Neural cell (in vitro differentiated cells): ENCODE measurements at regions not wholly inside any gene's neighbourhood (a gene's known extent, or its start where the extent isn't known, plus 50 kb on each side); places are given as distances from the start of the nearest gene placed in this dataset.

Source experiments
- H2AFZ ChIP-seq: fragments of 200-600, 300-800 bp; sonication (generic), shearing (Covaris generic); 2 replicates; pipeline ENCODE4 v1.6.0; 2014; ENCODE audit warnings: low read depth, mild to moderate bottlenecking, antibody characterized with exemption, low read length, moderate library complexity
- H3F3A ChIP-seq: fragments of 200-600 bp; shearing (Covaris generic); 2 replicates; pipeline ENCODE4 v1.6.1; 2016; ENCODE audit warnings: mild to moderate bottlenecking, moderate library complexity, mixed read lengths, antibody characterized with exemption, low read length; ENCODE audit not compliant: insufficient read depth, poor library complexity, severe bottlenecking
- H3K27ac ChIP-seq: fragments of 200-600, 300-800 bp; sonication (generic), shearing (Covaris generic); 2 replicates; pipeline ENCODE4 v1.5.1; 2014; ENCODE audit warnings: mild to moderate bottlenecking, low read length, moderate library complexity
- H3K27me3 ChIP-seq: fragments of 300-800, 200-600 bp; sonication (generic), shearing (Covaris generic); 2 replicates; pipeline ENCODE4 v1.6.0; 2014; ENCODE audit warnings: mild to moderate bottlenecking, low read depth, low read length, moderate library complexity; ENCODE audit not compliant: insufficient read depth
- H3K36me3 ChIP-seq: fragments of 300-800, 200-600 bp; sonication (generic), shearing (Covaris generic); 2 replicates; pipeline ENCODE4 v1.5.1; 2014; ENCODE audit warnings: mild to moderate bottlenecking, antibody characterized with exemption, low read length, moderate library complexity; ENCODE audit not compliant: insufficient read depth
- H3K4me2 ChIP-seq: fragments of 300-800, 200-600 bp; sonication (generic), shearing (Covaris generic); 2 replicates; pipeline ENCODE4 v1.6.0; 2014; ENCODE audit warnings: mild to moderate bottlenecking, low read length
- H3K4me3 ChIP-seq: fragments of 300-800, 200-600 bp; sonication (generic), shearing (Covaris generic); 2 replicates; pipeline ENCODE4 v1.5.1; 2014; ENCODE audit warnings: mild to moderate bottlenecking, low read length, moderate library complexity
- H3K79me2 ChIP-seq: fragments of 200-600 bp; shearing (Covaris generic); replicated peaks from 2 replicates; pipeline ENCODE4 v1.6.0; 2014; ENCODE audit warnings: mild to moderate bottlenecking, low read length, moderate library complexity; ENCODE audit not compliant: insufficient read depth
- H3K9ac ChIP-seq: fragments of 300-800, 200-600 bp; sonication (generic), shearing (Covaris generic); 2 replicates; pipeline ENCODE4 v1.6.1; 2016; ENCODE audit warnings: mild to moderate bottlenecking, low read length, mixed read lengths
- H3K9me2 ChIP-seq: fragments of 200-600 bp; shearing (Covaris generic); 2 replicates; pipeline ENCODE4 v1.6.1; 2016; ENCODE audit warnings: mild to moderate bottlenecking, low read length, mixed read lengths; ENCODE audit not compliant: insufficient read depth
- H3K9me3 ChIP-seq: fragments of 200-600, 300-800 bp; sonication (generic), shearing (Covaris generic); 2 replicates; pipeline ENCODE4 v1.6.1; 2016; ENCODE audit warnings: mild to moderate bottlenecking, mixed run types, low read length, moderate library complexity, mixed read lengths
- H4K20me1 ChIP-seq: fragments of 200-600 bp; shearing (Covaris generic); 2 replicates; pipeline ENCODE4 v1.6.1; 2016; ENCODE audit warnings: mild to moderate bottlenecking, mixed run types; ENCODE audit not compliant: insufficient read depth
- CTCF ChIP-seq: fragments of 450-650 bp; IDR thresholded peaks from 2 replicates; pipeline ENCODE4 v1.5.1; 2014; ENCODE audit warnings: antibody characterized with exemption, mild to moderate bottlenecking, moderate library complexity; ENCODE audit not compliant: poor library complexity, severe bottlenecking
- EP300 ChIP-seq: fragments of 450-650 bp; conservative IDR thresholded peaks from 2 replicates; pipeline ENCODE4 v1.6.1; 2014; ENCODE audit warnings: antibody characterized with exemption, mild to moderate bottlenecking, moderate library complexity; ENCODE audit not compliant: poor library complexity, severe bottlenecking
- EZH2 ChIP-seq: fragments of 200-600, 300-800 bp; shearing (Covaris generic), sonication (generic); IDR thresholded peaks from 2 replicates; pipeline ENCODE4 v1.6.1; 2014; ENCODE audit warnings: antibody characterized with exemption, low read length, borderline replicate concordance, mild to moderate bottlenecking; ENCODE audit not compliant: insufficient read depth, poor library complexity, severe bottlenecking
- MXI1 ChIP-seq: fragments of 450-650 bp; conservative IDR thresholded peaks from 2 replicates; pipeline ENCODE4 v1.6.1; 2014; ENCODE audit warnings: antibody characterized with exemption, mild to moderate bottlenecking; ENCODE audit not compliant: poor library complexity, severe bottlenecking
- POLR2AphosphoS5 ChIP-seq: IDR thresholded peaks from 2 replicates; pipeline ENCODE4 v1.6.1; 2012
- RAD21 ChIP-seq: fragments of 450-650 bp; conservative IDR thresholded peaks from 2 replicates; pipeline ENCODE4 v1.6.1; 2014; ENCODE audit warnings: antibody characterized with exemption, mild to moderate bottlenecking, moderate library complexity
- SMC3 ChIP-seq: fragments of 450-650 bp; conservative IDR thresholded peaks from 2 replicates; pipeline ENCODE4 v1.6.1; 2014; ENCODE audit warnings: antibody characterized with exemption, mild to moderate bottlenecking, moderate library complexity; ENCODE audit not compliant: poor library complexity
- TAF1 ChIP-seq: IDR thresholded peaks from 2 replicates; pipeline ENCODE4 v1.6.1; 2012; ENCODE audit warnings: low read depth
- TF ChIP-seq, protein P1 (sequence below): IDR thresholded peaks from 2 replicates; pipeline ENCODE4 v1.6.1; 2012; ENCODE audit warnings: borderline replicate concordance

DNA sequence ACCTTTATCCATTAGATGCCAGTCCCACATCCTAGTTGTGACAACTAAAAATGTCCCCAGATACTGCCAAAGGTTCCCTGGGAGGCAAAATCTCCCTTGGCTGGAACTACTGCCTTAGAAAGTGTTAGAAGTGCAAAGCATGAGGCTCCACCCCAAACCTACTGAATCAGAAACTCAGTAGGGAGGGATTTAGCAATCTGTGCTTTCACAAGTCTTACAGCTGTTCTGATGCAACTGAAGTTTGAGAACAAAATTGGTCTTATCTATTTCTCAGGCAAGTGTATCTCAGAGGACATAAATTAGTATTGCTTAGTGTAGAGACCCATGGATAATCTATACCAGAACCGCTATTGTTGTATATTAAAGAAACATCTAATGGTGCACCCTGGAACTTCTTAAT is 70.2 kb downstream of the CLDN1 start:
- Histone ChIP-seq H2AFZ (no peak overlapping the region), H3K9ac (no peak overlapping the region), H3K9me3 (no peaks in the 10 kb centered on the region), H3K9me2 (no peaks in the 10 kb centered on the region), H3F3A (no peaks in the 10 kb centered on the region), H3K36me3 (no peaks in the 10 kb centered on the region), H3K27ac (no peak overlapping the region), H4K20me1 (no peaks in the 10 kb centered on the region), H3K4me3 (no peak overlapping the region), H3K79me2 (no peaks in the 10 kb centered on the region), H3K27me3 (no peaks in the 10 kb centered on the region), H3K4me2 (no peak overlapping the region)
- TF ChIP-seq MXI1, result no peak
- no peak for TF ChIP-seq RAD21
- no peak for TF ChIP-seq POLR2AphosphoS5
- TF ChIP-seq TAF1, result no peak
- TF ChIP-seq SMC3, result no peak
- no peak for TF ChIP-seq CTCF

GRCh38 chr3:190249414-190249813 is 72.8 kb downstream of the CLDN1 start:
- Histone ChIP-seq H3K79me2 (no peaks in the 10 kb centered on the region), H3F3A (no peaks in the 10 kb centered on the region), H3K9me2 (no peaks in the 10 kb centered on the region), H2AFZ (no peak overlapping the region), H3K9me3 (no peaks in the 10 kb centered on the region), H4K20me1 (no peaks in the 10 kb centered on the region), H3K9ac (no peak overlapping the region), H3K27ac (no peak overlapping the region), H3K4me3 (no peak overlapping the region), H3K4me2 (no peak overlapping the region), H3K36me3 (no peaks in the 10 kb centered on the region), H3K27me3 (no peaks in the 10 kb centered on the region)
- TF ChIP-seq, protein P1, sequence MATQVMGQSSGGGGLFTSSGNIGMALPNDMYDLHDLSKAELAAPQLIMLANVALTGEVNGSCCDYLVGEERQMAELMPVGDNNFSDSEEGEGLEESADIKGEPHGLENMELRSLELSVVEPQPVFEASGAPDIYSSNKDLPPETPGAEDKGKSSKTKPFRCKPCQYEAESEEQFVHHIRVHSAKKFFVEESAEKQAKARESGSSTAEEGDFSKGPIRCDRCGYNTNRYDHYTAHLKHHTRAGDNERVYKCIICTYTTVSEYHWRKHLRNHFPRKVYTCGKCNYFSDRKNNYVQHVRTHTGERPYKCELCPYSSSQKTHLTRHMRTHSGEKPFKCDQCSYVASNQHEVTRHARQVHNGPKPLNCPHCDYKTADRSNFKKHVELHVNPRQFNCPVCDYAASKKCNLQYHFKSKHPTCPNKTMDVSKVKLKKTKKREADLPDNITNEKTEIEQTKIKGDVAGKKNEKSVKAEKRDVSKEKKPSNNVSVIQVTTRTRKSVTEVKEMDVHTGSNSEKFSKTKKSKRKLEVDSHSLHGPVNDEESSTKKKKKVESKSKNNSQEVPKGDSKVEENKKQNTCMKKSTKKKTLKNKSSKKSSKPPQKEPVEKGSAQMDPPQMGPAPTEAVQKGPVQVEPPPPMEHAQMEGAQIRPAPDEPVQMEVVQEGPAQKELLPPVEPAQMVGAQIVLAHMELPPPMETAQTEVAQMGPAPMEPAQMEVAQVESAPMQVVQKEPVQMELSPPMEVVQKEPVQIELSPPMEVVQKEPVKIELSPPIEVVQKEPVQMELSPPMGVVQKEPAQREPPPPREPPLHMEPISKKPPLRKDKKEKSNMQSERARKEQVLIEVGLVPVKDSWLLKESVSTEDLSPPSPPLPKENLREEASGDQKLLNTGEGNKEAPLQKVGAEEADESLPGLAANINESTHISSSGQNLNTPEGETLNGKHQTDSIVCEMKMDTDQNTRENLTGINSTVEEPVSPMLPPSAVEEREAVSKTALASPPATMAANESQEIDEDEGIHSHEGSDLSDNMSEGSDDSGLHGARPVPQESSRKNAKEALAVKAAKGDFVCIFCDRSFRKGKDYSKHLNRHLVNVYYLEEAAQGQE, result no peak
- no peak for TF ChIP-seq EP300
- no peak for TF ChIP-seq RAD21
- no peak for TF ChIP-seq CTCF
- TF ChIP-seq TAF1, result no peak
- TF ChIP-seq SMC3, result no peak
- TF ChIP-seq POLR2AphosphoS5, result no peak
- TF ChIP-seq MXI1, result no peak
- no peak for TF ChIP-seq EZH2
